HT1080 (cell line): ENCODE measurements at regions not wholly inside any gene's neighbourhood (a gene's known extent, or its start where the extent isn't known, plus 50 kb on each side); places are given as distances from the start of the nearest gene placed in this dataset.
"Not testable (repeated sequence)": the region's sequence is repeated elsewhere in the genome, so short reads cannot be mapped to it uniquely, and the experiment has no call there.

Source experiments
- DNase-seq: peaks from one replicate; pipeline ENCODE4 v3.0.0-alpha.2; 2015; ENCODE audit warnings: low read depth

DNA sequence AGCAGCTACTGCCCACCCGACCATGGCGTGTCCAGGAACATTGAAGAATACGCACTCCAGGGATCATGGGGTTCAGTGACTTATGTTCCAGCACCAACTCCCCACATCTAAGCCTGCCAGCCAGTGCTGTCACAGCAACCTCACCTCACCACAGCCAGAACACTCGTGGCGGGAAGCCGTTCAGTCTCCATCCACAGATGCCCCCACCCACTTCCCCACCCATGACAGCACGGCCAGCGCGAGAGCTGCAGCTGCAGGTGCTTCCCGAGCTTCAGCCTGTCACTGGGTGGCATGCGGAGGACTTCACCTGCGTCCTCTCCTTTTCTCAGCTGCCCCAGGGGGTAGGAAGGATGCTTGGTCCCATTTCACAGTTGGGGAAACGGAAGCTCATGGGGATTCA, 50.3 kb downstream of the RBFOX3 start:
- DNase-seq = no peak

DNA sequence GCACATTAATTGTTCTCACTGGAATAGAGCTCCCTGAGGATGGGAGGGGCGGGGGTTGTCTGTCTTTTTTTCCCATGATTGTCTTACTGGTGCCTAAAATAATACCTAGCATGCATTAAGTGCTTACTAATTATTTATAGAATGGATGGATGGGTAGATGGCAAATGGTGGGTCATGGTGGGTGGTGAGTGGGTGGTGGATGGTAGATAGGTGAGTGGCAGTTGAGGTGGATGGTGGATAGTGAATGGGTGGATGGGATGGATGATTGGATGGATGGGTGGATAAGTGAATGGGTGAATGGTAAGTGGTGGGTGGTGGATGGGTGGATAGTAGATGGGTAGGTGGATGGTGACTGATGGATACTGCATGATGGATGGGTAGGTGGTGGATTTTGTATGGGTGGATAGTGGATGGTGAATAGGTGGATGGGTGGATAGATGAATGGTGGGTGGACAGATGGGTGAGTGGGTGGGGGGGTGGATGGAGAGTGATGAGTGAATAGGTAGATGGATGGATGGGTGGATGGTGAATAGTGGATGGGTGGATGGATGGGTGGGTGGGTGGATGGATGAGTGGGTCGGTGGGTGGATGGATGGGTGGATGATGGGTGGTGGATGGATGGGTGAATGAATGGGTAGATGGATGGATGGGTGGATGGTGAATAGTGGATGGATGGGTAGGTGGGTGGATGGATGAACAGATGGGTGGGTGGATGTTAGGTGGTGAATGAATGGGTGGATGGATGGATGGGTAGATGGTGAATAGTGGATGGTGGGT, 51.6 kb downstream of the RBFOX3 start:
- DNase-seq = no peak

DNA sequence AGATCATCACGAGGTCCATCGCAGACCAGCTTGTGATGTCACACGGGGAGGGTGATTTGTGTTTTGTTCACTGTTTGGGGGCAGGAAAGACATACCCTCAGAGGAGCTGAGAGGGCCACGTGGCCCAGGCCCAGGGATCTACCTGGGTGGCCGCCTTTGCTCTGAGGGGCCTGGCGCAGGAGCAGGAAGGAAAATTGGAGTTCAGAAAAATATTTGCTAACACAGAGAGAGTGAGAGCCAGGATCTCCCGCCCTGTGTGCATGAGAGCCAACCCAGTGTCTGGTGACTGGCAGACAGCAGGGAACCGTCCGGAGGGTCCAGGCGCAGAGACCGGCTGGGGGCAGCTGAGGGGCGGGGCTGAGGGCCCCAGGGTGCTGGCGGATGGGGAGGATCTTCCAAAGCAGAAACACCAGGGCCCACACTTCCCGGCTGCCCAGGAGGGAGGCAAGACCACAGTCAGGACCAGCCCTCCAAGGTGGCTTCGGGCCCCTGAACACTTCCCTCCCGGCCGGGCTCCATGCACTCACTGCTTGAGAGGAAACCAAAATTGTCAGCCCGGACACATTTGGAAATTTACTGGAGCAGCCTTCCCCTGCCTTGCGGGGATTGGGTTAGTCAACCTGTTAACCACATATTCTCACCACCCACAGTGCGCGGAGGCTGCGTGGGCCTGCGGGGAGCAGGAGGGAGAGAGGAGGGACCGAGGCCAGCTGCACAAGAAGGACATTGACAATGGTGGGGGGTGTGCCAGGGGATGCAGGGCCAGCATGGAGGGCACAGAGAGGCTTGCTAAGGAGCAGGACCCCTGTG, 52.6 kb downstream of the RBFOX3 start:
- DNase-seq = no peak

GRCh38 chr17:79557276-79558090, 53.4 kb downstream of the RBFOX3 start:
- no peak for DNase-seq

DNA sequence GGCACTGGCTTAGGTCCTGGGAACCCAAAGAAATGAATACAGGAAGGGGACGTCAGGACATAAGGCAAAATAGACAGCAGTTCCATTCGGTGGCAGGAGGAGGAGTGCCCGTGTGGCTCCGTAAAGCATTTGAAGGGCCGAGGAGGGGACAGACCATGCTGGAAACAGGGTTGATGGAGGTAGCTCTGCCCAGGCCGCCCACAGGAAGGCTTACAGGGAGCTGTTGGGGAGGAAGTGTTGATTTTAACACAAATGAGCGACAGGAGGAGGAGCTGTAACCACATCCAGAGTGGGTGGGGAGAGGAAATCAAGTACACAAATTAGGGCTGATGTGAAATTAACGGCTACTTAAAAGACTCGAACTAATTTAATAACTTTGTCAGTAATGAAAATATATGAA, 54.6 kb downstream of the RBFOX3 start:
- DNase-seq = no peak

GRCh38 chr17:79555543-79555942, 55.3 kb downstream of the RBFOX3 start:
- no peak for DNase-seq

DNA sequence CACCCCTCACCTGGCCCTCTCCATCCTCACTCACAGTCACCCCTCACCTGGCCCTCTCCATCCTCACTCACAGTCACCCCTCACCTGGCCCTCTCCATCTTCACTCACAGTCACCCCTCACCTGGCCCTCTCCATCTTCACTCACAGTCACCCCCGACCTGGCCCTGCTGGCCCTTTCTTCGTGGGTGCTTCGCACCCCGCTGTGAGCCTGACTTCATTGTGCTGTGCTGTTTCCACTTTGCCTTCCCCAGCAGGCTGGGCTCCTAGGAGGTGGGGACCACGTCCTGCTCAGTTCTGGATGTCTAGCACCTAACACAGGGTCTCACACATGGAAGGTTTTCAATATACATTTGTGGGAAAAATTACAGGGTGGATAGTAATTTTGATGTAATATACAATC, 56.5 kb downstream of the RBFOX3 start:
- DNase-seq = not testable (repeated sequence)

DNA sequence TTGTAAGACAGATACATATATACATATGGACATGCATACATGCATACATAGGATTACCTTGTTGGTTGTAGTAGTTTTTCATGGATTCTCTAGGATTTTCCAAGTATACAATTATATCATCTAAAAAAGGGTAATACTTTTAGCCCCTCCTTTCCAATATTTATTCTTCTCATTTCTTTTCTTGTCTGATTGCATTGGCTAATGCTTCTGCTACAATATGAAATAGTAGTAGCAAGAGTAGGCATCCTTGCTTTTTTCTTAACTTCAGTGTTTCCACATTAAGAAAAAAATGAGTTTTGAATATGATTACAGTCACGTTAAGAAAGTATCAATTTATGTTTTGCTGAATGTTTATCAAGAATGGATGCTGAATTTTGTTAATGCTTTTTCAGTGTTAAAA, 58.0 kb downstream of the RBFOX3 start:
- DNase-seq = no peak

- DNase-seq = no peak
Observed at GRCh38 chr17:79552405-79552804, 58.4 kb downstream of the RBFOX3 start.

DNA sequence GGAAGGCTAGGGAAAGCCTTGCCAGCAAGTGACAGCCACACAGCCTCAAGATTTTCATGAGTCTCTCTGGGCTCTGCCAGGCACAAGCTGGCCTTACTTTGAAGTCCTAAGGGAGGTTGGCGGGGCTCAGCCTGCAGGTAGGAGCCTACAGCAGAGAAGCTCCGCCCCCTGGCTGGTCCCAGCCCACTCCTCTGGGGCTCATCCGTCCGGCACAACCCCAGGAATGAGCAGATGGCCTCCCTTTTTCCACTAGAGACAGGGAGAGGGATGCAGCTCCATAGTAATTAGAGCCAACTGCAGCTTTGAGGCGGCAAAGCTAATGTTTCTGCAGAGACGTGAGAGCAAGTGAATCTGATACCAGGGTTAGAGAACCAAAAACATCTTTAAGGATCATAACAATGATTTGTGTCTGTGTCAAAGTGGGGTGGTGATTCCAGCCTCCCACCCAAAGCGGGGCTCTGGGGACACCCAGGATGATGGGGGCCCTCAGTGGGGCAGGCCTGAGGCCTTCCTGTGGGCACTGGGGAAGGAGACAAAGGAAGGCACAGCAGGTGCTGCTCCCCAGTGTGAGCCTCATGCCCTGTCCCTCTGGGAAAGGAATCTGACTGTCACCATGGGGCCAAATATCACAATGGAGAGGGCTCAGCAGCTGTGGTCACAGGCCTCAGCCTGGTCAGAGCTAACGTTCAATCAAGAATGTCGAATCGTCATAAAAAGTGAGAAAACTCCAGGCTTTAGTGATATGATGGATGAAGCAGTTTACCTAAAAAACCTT, 61.5 kb downstream of the RBFOX3 start:
- DNase-seq = no peak

- no peak for DNase-seq
Observed at GRCh38 chr17:79548116-79548515, 62.7 kb downstream of the RBFOX3 start.

- DNase-seq = no peak
Observed at GRCh38 chr17:79547586-79547985, 63.3 kb downstream of the RBFOX3 start.

DNA sequence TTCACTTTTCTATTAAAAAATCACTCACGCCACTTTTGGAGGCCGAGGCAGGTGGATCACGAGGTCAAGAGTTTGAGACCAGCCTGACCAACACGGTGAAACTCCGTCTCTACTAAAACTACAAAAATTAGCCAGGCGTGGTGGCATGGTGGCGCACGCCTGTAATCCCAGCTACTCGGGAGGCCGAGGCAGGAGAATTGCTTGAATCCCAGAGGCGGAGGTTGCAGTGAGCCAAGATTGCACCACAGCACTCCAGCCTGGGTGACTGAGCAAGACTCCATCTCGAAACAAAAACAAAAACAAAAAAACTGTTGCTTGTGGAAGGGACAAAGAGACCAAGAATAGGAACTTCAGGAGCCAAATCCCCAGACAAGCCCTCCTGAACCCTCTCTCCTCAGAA, 63.7 kb downstream of the RBFOX3 start:
- DNase-seq = not testable (repeated sequence)

DNA sequence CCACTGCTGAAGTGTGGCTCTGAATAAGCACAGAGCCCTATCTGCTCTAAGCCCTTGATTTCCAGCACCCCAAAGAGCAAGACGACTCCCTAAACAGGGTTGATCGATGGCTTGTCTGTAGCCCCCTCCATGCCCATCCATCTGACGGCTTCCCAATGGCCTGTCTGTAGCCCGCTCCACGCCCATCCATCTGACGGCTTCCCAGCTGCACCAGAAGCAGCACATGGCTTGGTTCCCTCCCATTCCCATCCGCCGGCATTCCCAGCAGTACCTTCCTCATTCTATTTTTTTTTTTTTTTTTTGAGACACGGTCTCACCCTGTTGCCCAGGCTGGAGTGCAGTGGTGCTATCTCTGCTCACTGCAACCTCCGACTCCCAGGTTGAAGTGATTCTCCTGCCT, 64.5 kb downstream of the RBFOX3 start:
- DNase-seq = no peak

- no peak for DNase-seq
Observed at GRCh38 chr17:79545251-79546005, 65.4 kb downstream of the RBFOX3 start.

- DNase-seq = no peak
Observed at GRCh38 chr17:79544142-79544914, 66.5 kb downstream of the RBFOX3 start.

DNA sequence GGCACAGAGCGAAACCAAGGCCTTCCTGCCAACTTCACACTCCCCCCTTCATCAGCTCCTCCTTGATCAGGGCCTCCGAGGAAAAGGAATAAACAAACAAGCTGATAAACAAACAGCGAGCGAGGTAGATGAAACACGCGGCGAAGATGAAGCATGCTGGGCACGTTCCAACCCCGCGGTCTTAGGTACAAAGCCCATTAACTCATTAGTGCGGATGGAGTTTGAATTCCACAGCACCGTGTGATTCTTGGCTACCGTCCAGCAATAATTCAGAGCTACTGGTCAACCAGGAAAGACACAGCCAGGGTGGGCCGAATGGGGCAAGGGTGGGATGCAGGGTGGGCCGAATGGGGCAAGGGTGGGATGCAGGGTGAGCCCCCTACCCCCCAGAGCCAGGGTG, 67.3 kb downstream of the RBFOX3 start:
- DNase-seq = no peak

- DNase-seq = no peak
Observed at GRCh38 chr17:79542718-79543117, 68.1 kb downstream of the RBFOX3 start.

DNA sequence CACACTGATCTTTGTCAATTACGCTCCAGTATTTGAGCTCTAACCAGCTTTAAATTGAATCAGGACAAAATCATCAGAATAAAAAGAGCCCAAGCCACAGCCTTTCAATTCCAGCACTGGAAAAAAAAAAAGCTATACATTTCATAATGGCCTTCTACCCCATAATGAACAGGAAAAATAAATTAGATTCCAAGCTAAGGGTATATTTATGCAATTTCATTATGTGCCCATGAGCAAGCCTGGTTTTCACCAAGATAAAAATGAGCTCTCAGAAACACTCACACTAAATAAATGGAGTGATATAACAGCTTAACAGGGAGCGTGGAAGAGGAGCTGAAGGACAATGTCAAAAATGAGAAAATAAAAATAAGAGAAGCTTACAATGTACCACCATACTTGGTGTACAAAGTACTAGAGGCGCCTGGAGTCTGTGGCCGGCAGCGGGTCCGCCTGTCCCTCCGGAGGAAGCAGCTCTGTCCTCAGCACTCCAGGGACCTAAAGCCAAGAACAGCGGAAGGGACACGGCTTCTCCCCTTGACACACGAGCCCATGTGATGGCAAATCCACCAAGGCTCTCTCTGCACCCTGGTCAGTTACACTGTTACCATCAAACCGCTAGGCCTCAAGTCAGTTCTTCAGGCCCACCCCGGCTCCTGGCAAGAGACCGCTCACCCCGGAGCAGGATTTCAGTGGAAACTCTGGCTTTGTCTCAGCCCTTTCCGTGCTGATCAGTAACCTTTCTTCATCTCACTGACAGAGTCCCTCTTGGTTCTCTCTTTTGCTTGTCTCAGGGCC, 69.6 kb downstream of the RBFOX3 start:
- no peak for DNase-seq
